PC-9 (cell line): ENCODE measurements at regions not wholly inside any gene's neighbourhood (a gene's known extent, or its start where the extent isn't known, plus 50 kb on each side); places are given as distances from the start of the nearest gene placed in this dataset.

ENCODE experiments used
- CTCF ChIP-seq: fragments of 200-600 bp; sonication (generic); conservative IDR thresholded peaks from 2 replicates; pipeline ENCODE4 v1.6.1; 2017; ENCODE audit warnings: mixed run types, antibody characterized with exemption, mild to moderate bottlenecking, moderate library complexity
- EZH2 ChIP-seq: fragments of 200-600 bp; sonication (generic); IDR thresholded peaks from 2 replicates; pipeline ENCODE4 v1.8.0; 2017; ENCODE audit warnings: antibody characterized with exemption, low read depth

GRCh38 chr6:21747441-21747840, 153.9 kb downstream of the SOX4 start:
- TF ChIP-seq CTCF = no peak
- TF ChIP-seq EZH2 = no peak
